NOMO-1 treated with dmso at 0.1 percent for 144 hours (cell line): ENCODE measurements at regions not wholly inside any gene's neighbourhood (a gene's known extent, or its start where the extent isn't known, plus 50 kb on each side); places are given as distances from the start of the nearest gene placed in this dataset.
A peak's percentile ranks its signal among the peaks of the same experiment; 100 is the strongest.
"Not testable (repeated sequence)": the region's sequence is repeated elsewhere in the genome, so short reads cannot be mapped to it uniquely, and the experiment has no call there.

Source experiments
- DNase-seq: peaks from one replicate; lab custom pipeline; 2025; ENCODE audit not compliant: unreplicated experiment; lab: John Stamatoyannopoulos, UW

DNA sequence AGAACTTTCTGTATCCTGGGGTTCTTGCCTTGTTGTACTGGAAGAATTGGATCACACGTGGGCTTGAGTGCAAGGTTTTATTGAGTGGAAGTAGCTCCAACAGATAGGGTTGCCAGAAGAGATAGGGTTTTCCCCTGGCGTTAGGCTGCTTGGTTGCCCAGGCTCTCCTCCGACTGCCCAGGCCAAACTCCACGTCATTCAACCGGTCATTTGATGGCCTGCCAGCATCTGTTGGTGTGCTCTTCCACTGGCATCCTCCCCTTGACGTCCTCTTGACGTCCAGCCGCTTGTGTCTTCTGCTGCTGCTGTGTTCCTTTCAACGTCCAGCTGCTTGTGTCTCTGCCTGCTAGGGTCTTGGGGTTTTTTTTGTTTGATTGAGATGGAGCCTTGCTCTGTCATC, 111.2 kb upstream of the XIST start:
- DNase-seq = no peak

DNA sequence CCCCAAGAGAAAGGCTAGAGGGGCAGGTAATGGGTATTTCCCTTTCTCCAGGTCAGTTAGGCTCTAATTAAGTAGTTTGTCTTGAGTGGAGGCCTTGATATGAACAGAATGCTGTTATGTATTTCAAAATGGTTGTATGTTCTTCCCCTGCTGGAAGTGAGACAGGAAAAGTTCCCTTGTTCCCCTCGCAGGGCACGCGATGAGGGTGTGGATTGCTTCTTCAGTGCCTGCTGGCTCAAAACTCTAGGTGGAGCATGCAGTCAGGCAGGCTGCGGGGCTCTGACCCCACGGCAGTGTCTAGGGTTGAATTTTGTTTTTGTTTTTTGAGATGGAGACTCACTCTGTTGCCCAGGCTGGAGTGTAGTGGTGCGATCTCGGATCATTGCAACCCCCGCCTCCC, 110.4 kb upstream of the XIST start:
- no peak for DNase-seq

DNA sequence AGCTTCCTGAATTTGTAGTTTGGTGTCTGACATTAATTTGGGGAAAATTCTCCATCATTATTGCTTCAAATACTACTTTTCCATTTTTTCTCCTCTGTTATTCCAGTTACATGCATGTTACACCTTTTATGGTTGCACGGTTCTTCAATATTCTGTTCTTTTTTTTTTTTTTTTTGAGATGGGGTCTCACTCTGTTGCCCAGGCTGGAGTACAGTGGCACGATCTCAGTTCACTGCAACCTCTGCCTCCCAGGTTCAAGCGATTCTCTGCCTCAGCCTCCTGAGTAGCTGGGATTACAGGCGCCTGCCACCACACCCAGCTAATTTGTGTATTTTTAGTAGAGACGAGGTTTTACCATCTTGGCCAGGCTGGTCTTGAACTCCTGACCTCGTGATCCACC, 109.4 kb upstream of the XIST start:
- not testable (repeated sequence) for DNase-seq

DNA sequence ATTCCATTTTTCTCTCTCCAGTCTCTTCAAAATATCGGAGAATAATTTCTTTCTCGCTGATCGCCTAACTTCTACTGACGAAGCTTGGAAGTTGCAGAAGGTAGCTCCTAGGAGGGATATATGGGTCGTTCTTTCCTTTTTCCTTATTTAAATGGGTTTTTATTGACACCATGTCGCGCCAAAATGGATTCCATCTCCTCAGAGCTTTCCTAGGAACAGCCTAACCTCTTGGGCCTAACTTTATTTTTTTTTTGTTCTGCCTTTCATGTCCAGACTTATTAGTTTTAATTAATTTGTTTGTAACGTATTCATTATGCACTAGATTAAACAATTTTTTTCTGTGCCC, 92.0 kb upstream of the XIST start:
- no peak for DNase-seq

DNA sequence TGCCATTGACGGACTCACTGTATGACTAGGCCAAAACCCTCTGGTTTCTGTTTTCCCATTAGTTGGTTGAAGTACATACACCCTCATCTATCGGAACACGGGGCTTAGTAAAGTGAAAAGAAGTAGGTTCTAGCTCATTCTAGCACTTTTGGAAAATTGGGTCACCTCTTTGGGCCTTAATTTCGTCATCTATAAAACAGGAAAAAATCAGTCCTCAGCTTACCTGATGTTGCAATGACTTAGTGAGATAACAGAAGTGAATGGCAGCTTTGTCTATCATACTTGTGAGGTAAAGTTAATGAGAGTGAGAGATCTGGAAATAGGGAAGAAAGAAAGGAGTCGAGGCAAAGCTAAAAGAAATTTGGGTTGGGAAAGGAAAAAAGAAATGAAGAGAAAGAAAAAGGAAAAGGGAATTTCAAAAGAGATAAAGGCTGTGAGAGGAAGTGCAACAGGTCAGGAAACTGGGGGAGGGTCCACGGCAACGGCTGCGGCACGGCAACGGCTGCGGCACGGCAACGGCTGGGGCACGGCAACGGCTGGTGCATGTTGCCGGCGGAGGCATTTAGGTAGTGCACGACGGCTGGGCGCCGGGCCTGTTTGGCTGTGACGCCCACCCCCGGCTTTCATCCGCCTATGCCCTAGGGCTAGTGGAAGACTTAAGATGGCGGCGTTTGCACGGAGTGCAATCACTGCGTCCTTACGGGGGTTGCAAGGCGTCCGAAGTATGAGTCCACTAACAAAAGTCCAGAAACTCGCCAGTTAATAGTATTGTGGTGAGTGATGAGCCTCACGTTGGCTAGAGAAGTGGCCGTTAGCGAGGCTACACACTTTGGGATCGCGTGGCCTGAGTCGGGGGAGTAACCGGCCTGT, 91.4 kb upstream of the XIST start:
- peak; percentile 89 for DNase-seq

DNA sequence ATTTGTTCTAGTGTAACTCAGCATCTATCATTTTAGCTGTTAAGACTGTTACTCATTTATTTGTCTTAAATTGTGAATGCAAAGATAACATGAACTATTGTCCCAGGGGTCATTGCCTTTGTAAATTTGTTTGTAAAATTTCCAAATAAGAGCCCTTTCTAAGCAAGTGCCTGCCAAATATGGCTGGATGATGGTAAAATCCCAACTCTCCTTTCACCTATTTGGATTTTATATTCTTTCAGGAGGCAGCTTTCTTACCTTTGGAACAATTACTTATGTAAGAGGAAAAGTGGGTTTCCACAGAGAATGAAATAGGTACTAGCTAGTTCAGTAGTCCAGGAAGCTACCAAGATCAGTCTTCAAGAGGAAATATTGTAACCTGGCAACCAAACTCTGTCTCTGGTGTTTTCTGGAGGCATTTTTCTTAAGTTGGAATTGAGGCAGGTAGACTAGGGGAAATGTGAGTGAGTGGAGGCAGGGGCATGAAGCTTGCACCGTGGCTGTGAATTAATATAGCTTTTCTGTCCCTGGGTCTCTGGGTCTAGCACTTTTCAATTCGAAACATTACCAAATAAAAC, 88.5 kb upstream of the XIST start:
- DNase-seq = no peak

DNA sequence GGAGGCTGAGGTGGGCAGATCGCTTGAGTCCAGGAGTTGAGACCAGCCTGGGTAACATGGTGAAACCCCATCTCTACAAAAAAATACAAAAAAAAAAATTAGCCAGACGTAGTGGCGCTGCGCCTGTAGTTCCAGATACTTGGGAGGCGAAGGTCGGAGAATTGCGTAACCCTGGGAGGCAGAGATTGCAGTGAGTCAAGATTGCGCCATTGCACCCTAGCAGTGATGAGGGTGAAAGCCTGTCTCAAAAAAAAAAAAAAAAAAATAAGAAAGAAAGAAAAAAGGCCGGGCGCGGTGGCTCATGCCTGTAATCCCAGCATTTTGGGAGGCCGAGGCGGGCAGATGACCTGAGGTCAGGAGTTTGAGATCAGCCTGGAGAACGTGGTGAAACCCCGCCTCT, 85.3 kb upstream of the XIST start:
- peak; percentile 52 for DNase-seq

DNA sequence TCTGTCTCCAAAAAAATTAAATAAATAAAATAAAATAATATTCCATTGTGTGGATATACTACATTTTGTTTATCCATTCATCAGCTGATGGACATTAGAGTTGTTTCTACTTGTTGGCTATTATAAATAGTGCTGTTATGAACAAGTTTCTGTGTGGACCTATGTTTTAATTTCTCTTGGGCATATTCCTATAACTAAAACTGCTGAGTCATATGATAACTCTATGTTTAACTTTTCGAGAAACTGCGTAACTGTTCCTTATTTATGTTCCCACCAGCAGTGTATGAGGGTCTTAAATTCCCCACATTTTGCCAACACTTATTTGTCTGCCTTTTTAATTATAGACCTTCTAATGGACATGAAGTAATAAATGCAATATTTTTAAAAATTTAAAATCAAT, 80.0 kb upstream of the XIST start:
- no peak for DNase-seq

DNA sequence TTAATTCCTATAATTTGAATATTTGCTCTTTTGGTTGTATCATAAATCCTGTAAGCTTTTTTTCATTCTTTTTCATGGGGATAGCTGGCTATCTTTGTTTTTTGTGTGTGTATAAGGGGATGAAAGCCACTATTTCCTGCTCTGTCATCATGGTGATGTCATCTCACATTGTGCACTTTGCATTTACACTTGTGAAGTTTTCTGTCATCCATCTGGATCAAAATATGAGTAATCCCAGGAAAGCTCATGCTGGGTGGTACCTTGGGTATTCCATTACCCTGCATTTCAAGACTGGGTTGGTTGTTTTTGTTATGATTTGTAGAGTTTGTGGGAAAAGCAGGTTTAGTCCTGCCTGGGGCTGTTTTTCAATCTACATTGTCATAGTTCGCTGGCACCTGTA, 77.8 kb upstream of the XIST start:
- no peak for DNase-seq

DNA sequence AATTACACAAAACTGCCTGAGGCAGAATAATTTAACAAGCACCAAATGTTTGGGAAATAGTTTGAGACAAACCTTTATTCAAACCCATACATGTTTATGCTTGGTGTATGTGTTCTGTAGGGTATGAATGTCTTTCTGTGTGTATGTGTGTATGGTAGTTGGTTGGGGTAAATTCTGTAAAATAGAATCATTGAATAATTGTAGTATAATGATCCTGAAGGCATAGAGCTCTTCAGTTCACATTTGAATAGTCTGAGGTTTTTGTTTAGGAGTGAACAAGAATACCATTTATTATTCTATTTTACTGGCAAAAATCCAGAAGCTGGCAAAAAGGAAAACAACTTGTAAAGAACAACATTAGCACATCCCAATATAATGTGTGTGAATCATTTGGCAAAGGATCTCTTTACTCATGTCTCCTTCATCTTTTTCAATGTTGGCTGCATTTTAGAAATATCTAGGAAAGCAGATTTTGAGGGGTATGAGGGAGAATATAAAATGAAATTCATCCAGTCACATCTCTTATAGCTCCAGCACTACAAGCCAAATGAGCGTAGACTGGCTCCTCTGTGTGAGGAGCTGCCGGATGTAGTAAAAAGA, 70.4 kb upstream of the XIST start:
- no peak for DNase-seq

DNA sequence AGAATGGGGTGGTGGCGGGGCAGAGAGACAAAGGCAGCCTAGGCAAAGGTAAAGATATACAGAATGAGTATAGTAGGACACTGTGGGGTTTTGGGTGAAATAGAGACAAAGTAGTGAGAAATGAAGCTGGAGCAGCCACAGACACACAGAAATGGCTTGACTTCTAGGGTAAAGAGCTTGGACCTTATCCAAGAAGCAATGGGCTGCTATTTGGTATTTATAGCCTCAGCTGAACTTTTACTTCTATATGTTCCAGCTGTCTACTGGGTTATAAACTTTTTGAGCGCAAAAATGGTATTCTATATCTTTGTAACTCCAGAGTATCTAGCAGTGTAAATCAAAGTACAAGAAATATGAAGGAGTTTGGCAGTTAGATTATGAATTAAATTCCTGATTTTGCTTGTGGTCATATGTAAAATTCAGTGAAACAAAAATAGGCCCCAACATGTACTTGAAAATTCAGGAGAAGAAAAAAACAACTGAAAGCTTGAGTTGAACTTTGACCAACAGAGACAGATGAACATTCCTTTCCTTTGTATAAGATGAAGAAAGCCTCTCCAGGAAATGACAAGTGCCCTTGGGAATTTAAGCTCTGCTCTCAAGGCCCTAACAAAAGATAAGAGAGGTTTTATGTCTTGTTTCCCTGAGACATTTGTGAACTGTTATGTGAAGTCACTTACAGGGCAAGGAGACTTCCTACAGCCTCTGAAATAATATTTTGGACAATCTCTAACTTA, 64.6 kb upstream of the XIST start:
- DNase-seq = no peak

DNA sequence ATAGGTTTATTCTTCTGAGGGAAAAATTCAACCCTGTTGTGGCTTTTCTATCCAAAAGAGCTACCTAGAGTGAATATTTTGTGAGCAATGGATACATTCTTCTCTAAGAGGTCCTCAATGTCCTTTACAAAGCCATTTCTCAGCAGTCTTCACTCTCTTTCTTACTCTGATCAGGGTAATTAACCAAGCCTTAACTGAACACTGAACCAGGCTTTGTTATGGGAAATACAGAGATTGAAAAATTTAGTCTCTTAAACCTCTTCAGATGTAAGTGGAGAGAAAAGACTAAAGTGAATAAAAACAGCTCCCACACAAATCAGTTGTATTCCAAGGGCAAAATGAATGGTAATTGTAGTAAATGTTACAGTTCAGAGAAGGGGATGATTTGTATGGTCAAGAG, 64.0 kb upstream of the XIST start:
- DNase-seq = no peak

DNA sequence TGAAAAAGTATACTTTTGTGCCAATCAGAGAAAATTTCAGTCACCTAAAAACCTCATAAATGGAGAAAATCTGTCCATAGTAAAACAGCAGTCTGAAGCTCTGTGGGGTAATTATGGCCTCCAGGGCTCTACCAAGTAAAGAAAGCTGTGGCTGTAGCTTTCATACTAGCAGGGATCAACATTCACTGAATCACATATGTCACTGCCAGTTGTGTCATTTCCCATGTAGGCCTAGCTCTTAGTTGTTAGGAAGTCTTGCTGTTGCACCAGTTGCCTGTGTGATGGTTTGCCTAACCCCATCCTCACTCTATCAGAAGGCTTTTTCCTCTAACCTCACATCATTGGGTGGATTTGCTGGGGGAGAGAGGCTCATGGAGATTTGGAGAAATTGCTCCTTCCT, 62.3 kb upstream of the XIST start:
- not testable (repeated sequence) for DNase-seq

DNA sequence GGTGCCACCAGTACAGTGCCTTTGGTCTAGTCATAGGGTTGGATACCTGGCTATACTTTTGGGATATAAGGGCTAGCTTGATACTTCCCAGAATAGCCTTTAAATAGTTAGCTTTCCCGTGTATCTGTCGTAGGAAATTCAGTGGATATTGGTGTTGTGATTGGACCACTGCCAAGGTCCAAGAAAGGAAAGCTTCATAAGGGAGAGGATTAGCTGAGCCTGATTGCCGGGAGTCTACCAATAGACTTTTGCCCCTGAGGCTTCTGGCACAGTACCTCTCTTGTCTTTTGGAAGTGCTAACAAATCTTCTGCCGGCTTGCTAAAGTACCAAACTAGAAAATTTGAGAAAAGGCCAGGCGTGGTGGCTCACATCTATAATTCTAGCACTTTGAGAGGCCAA, 61.1 kb upstream of the XIST start:
- no peak for DNase-seq

DNA sequence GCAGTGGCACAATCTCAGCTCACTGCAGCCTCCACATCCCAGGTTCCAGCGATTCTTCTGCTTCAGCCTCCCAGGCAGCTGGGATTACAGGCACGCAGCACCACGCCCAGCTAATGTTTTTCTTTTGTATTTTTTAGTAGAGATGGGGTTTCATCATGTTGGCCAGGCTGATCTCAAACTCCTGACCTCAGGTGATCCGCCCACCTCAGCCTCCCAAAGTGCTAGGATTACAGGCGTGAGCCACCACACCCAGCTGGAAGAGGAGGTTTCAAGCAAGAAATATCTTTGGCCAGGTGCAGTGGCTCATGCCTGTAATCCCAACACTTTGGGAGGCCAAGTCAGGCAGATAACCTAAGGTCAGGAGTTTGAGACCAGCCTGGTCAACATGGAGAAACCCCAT, 59.4 kb upstream of the XIST start:
- not testable (repeated sequence) for DNase-seq

DNA sequence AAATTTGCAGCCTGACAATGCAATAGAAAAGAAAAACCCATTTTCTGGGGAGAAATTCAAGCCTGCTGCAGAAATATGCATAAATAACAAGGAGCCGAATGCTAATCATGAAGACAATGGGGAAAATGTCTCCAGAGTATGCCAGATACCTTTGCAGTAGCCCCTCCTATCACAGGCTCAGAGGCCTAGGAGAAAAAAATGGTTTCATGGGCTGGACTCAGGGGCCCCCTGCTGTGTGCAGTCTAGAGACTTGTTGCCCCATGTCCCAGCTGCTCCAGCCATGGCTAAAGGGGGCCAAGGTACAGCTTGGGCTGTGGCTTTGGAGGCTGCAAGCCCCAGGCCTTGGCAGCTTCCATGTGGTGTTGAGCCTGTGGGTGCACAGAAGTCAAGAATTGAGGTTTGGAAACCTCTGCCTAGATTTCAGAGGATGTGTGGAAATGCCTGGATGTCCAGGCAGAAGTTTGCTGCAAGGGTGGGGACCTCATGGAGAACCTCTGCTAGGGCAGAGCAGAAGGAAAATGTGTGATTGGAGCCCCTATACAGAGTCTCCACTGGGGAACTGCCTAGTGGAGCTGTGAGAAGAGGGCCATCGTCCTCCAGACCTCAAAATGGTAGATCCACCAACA, 53.3 kb upstream of the XIST start:
- not testable (repeated sequence) for DNase-seq

DNA sequence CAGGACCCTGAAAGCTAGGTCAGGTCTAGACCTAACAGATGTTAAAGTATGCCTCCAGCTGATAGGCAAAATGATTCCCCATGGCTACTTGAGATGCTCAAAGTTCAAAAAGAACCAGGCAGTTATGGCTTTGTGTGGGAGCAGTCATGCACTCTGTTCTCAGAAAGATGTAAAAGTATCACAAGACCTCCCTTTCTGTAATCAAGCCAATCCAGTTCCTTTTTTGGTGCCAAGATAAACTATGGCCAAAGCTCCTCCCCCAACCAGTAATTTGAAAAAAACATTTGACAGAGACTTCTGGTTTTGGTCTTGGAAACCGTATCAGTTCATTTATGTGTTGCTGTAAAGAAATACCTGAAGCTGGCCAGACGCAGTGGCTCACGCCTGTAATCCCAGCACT, 51.4 kb upstream of the XIST start:
- DNase-seq = no peak
